Activated CD4-positive, alpha-beta T cell treated with anti-CD3 and anti-CD28 coated beads, Interleukin-2, amount 50 U/mL, for 1 hour (primary cell): ENCODE measurements at regions not wholly inside any gene's neighbourhood (a gene's known extent, or its start where the extent isn't known, plus 50 kb on each side); places are given as distances from the start of the nearest gene placed in this dataset.
"Not testable (repeated sequence)": the region's sequence is repeated elsewhere in the genome, so short reads cannot be mapped to it uniquely, and the experiment has no call there.

Source experiments
- DNase-seq: peaks from one replicate; pipeline ENCODE4 v3.0.0-alpha.2; 2020

DNA sequence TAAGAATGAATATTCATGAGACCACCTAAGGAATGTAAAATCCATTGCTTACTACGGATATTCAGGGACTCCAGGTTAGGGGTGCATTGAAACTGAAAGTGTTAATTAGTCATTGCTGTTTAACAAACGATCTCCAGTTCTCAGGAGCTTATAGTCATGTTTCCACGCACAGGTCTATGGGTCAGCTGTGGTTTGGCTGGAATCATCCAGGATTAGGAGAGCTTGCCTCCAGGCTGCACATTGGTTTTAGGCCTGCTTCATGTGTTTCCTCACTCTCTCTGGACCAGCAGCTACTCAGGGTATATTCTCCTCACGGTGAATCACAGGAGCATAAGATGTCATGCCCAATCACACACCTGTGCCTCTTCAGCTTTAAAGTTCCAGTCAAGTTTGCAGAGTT is 98.9 kb downstream of the ATXN3L start:
- DNase-seq = no peak

DNA sequence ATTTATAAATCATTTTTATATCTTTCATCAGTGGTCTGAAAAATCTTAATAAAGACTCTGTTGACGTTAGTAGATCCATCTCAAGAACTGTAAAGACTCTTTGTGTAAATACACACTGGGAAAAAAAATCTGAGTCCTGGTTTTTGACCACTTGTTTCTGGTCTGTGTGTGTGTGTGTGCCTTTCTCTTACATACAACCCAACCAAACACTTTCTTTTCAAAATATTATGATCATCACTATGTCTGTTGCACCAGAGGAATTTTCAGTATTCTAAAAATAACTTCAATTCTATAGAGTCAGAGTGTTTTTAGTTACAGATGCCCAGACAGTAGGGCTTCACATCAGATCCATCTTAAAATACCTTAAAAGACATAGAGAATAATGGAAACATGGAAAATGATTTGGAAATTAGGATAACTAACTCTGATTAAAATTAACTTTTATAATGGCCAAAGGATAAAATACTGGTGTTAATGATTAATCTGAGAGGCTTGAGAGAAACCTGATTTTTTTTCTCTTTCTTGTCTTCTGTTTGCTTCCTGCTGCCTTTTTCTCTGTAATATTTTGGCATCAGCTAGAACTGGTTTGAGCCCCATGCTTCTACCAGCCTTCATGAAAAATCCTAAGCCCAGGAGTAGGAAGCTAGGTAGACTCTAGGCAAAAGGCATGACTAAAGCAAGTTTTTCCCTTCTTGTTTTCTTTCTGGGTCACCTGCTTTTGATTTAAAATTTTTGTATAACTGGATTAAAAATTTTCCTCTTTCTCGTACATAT is 99.7 kb downstream of the ATXN3L start:
- no peak for DNase-seq

DNA sequence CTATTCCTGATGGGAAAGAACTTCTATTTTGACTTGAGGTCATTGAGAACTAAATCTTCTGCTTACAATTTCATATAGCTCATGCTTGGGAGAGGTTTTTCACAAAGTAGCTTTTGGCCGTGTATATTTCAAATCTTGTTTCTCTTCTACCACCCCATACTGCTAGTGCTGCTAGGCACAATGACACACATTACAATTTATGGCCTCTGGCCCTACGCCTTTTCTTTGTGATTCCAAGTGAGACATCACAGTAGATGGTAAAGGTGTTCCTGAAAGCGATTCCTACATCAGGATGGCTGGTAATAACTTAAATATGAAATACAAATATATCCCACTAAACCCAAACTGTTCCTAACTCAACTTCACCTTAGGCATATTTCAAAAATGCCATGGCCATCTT is 101.1 kb downstream of the ATXN3L start:
- no peak for DNase-seq

DNA sequence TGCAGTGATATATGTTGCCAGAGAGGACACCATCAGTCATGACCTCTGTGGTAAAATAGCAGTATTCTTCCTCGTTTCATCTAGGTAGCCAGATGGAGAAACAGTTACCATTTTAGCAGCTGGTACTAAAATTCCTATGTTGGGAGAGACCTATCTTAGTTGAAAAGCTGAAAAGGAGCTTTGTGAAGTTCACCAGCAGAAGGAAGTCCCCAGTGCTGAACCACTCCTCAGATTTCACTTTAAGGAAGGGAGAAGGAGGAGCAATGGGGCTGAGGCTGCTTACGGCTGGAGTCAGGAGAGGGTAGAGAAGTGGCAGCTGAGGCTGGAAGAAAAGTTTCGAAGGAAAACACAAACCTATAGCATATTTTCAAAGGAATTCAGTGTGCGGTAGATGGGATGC is 103.7 kb downstream of the ATXN3L start:
- DNase-seq = no peak

DNA sequence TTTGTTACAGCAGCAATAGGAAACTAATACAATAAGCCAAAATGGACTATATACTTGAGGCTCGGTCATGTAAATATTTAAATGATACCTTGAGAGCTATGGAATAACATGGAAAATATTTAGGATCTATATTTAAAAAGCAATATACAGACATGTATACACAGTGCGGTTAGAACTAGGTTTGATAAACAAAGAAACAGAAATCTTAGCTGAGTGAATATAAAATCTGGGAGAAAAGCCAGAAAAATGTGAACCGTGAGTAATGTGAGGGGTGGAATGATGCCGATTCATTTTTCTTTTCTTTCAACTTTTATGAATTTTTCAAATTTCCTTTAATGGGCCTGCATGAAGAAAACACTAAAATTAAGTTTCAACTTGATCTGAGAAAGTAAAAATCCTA is 104.1 kb downstream of the ATXN3L start:
- DNase-seq = no peak

DNA sequence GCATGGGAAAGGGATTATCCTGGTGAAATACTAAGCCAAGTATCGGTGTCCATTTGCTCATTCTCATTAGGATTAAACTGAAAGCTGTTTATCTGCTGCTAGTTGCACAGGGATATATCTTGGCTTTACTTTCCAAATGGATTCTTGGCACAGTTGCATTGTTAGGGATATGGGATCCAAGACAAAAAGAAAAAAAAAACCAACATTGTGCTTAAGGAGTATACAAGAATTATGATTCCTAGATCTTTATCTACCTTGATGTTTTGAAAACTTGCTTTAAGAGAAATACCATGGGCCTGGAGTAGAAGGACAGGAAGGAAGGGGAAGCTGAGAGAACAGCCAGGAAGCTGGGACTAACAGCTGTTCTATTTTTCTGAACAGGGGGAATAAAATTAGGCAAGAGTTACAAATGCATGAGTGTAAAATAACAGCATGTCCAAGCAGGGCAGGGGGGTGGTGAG is 107.6 kb downstream of the ATXN3L start:
- no peak for DNase-seq

DNA sequence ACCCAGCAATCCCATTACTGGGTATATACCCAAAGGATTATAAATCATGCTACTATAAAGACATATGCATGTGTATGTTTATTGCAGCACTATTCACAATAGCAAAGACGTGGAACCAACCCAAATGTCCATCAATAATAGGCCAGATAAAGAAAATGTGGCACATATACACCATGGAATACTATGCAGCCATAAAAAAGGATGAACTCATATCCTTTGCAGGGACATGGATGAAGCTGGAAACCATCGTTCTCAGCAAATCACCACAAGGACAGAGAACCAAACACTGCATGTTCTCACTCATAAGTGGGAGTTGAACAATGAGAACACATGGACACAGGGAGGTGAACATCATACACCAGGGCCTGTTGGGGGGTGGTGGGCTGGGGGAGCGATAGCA is 109.7 kb downstream of the ATXN3L start:
- DNase-seq = not testable (repeated sequence)

DNA sequence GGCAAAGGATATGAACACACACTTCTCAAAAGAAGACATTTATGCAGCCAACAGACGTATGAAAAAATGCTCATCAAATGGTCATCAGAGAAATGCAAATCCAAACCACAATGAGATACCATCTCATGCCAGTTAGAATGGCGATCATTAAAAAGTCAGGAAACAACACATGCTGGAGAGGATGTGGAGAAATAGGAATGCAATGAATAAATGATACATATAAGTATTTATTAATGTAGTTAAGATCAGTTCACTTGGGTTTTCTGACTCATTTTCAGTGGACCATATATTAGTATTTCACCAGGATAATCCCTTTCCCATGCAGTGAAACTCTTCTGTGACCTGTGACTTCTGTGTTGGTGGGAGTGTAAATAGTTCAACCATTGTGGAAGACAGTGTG is 110.1 kb downstream of the ATXN3L start:
- not testable (repeated sequence) for DNase-seq

DNA sequence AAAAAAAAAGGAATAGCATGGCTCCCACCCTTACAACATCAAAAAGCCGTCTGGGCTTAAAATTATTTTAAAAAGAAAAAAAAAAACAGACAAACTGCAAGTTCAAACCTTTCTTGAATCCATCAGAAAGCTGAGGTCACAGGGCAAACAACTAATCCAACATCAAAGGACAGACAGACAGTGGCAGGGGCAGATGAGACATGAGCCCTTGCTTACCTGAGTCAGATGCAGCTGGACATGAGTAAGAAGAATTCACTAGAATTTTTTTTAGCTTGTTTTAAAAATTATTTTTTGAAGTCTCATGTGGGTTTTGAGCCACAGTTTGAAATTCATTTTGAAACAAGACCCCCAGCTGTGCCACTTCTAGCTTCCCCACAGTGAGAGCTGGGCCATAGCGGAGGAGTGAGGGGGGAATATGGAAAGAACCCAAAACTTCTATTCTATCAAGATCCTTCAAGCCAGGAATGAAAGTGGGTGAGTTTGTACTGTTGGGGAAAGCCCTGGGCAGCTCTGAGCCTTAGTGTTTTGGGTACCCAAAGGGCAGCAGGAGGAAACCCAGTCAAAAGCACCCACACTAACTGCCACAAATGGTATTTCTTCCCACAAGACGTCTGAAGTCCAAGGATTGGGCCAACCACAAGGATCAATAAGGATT is 111.4 kb downstream of the ATXN3L start:
- DNase-seq = no peak

DNA sequence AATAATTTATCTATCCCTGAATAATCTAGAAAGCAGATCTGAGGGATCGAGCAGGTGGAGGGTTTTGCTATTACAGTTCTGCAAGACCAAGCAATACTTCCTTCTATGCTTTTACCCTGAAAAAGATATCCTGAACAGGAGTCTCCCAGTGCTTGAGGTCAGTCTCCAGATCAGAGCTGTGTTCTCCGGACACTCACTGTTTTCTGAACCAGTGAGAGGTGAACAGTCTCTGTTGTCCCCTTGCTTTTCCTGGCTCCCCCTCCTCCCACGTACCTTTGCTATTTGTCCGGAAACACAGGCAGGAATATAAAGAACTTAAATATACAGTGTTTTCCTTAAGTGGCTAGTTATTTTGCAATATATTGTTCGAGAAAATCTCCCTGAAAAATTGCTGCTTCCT is 116.6 kb downstream of the ATXN3L start:
- no peak for DNase-seq

DNA sequence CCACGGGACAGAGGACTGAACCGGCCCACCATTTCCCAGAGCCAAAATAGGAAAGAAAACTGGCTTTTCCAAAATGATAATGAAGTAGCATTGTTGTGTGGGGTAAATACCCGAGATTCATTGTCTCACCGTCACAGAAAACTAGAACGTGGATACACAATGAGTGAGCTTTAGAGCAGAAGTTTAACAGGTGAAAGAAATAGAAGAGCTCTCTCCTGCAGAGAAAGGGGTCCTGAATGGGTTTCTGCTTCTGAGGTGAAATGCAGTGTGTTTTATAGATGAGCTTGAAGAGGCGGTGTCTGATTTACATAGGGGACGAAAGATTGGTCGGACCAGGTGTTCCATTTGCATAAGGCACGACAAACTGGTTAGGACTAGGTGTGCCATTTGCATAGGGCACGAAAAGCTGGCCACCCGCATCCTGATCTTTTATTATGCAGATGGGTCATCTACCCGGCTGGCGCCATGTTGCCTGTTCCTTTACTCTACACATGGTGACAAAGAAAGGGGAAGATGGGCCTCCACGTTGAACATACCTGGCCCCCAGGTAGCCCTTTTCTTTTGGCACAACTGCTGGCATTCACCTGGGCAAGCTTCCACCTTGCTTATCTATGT is 118.1 kb downstream of the ATXN3L start:
- DNase-seq = no peak

DNA sequence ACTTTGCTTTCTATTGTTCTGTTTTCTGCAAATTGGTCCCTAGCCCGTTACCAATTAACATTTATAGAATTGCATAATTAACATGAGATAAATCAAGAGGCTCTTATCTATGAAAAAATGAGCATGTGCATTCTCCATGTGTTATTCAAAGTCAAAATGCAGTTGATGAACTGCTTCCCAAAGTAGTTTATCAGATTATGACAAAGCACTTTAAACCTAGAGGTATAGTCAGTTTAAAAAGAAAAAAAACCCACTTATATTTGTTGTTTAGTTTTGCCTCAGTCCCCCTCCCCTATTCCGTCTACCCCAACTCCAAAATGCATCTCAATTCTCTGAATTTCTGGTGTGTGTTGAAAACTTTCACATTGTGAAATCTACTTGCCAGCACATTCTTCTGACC is 119.5 kb downstream of the ATXN3L start:
- DNase-seq = no peak

DNA sequence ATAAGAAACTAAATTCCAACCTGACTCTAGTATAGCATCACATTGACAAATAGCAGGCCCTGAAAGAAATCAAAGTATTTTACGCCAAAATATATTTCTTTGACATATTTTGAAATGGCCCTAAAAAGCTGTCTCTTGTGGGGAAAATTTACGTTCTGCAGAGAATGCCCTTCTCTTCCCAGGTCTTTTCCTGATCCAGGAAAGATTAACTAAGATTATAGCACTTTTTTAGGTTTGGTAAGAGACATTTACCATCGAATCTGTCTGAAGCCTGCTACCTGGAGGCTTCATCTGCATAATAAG is 121.1 kb downstream of the ATXN3L start:
- DNase-seq = no peak

DNA sequence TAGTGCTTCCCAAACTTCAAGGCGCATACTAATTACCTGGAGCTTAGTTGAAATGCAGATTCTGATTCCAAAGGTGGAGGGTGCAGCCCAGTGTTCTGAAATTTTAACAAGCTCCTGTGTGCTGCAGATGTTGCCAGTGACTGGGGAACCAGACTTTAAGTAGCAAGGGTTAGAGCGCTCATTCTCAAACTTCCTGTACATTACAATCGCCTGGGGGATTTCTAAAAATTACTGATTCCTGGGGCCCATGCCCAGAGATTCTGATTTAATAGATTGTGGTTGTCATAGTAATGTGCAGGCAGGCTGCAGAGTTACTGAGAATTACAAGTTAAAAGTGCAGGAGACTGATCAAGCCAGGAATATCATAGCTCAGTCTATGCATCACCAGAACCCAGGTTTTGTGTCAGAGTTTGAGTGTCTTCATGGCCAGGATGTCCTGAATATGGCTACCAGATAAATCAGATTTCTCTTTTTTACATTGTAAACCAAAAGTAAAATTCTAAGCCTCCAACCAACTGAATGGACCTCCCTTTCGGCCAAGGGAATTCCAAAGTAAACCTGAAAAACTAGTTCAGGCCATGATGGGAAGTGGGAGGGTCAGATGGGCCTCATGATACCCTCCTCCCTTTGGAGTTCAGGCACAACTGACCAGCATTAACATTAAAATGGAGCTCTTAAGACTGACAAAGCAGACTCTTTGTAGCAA is 121.6 kb downstream of the ATXN3L start:
- no peak for DNase-seq

DNA sequence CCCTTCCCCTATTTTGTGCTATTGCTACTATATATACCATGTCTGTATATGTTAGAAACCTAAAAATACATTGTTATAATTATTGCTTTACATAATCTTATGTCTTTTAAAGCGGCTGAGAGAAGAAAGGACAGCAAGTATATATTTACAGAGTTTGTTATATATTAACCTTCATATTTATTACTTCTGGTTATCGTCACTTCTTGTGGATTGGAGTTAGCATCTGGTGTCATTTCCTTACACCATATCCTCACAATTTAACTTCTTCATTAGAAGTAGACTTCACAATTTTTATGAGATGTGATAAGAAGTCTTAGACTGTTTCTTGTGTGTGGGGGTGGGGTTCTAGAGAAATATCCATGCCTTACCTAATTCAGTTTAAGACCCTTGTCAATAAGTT is 123.1 kb downstream of the ATXN3L start:
- DNase-seq = no peak

DNA sequence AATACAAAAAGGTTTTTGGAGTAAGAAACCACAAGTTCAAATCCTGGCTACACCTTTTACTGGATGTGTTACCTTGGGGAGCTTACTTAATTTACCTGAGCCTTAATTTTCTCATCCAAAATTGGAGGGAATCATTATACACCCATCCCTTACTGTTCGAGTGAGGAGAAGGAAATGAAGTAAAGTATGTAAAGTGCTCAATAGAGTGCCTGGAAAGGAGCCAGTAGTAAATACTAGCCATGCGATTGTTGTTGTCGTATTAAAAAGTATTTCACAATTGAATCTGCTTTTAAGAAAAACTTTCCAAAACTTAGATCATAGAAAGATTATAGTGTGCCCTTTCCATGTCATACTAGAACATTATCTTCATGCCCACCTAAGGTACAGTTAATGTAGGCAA is 124.5 kb downstream of the ATXN3L start:
- no peak for DNase-seq

DNA sequence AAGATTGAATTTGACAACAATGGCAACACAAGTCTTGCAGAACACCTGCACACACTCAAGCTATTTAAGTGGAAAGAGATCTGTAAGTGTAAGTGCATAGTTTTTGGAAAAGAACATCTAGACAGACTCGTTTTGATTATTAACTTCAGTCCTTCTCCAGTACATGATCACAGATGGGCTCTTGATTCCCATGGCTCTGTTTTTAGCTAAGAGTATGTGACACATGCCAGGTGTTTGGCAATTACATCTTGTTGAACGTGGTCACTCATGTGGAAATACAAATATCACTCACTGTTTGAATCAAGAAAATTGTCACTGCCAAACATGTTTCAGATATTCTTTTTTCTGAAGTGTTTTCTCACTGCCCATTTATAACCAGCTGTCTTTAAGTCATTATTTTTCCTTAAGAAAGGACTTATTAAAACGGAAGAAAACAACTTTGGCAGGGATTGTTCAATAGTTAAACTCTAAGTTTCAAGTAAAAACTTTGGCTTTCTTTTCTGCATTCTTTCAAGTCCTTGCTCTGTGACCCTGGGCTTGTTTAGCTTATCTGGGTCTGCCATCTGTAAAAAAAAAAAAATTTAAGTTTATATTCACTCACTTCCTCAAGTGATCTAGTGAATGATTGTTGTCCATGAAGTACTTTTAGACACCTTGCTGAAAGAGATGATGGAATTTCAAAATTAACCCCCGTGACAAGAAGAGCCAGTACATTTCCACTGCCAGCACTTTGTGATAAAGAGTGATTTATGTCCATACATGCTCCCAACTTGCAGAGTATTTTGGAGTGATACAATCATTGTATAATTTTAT is 125.4 kb downstream of the ATXN3L start:
- DNase-seq = no peak

DNA sequence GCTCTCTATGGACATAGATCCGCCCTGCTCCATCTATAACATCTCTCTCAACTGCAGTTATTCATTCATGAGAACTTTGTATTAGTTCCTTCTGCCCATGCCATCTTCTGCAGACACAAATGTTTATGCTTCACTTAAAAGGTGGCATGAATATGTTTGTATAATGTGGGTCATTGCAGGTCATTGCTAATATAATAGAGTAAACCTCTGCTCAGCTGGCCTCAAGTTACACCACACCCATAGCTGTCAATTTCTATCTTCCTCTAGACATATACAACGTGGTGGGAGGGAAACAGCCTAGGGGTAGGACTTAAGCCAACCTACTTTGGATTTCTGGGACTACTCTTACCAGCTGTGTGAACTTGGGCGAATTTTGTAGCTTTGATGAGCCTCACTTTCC is 129.8 kb downstream of the ATXN3L start:
- DNase-seq = no peak

DNA sequence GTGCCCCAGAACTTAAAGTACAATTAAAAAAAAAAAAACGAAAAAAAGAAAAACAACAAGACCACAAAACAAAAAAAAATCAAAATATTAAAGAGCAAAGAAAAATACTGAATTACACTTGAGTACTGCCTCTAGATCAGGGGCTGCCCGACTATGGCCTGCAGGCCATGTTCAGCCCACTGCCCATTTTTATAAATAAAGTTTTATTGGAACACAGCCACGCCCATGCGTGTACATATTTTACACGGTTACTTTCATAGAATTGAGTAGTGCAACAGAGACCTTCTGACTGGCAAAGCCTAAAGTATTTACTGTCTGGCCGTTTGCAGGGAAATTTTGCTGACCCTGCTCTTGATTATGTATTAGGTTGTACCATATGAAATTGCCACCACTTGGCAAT is 130.5 kb downstream of the ATXN3L start:
- no peak for DNase-seq

DNA sequence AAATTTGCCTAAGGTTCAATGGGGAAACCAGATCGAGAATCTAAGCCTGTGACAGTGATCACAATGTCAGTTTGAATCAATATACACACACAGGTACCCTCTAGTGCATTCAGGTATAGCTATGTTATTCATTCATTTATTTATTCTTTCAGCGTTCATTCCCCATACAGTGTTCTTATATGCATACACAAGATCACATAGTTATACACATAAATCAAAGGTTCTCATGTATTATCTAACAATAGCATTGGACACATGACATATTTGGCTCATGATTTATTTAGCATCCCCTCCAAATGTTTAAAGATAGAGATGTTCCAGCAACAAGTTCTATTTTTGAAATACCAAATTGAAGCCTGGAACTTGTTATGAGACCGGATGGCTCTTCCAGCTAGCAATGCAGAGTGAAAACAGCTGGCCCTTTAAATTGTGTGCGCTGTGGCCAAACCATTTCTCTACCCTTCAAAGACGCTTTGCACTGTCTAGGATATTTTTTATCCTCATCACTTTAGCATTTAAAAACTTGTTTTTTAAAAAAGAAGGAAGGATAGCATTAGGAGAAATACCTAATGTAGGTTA is 131.0 kb downstream of the ATXN3L start:
- no peak for DNase-seq

DNA sequence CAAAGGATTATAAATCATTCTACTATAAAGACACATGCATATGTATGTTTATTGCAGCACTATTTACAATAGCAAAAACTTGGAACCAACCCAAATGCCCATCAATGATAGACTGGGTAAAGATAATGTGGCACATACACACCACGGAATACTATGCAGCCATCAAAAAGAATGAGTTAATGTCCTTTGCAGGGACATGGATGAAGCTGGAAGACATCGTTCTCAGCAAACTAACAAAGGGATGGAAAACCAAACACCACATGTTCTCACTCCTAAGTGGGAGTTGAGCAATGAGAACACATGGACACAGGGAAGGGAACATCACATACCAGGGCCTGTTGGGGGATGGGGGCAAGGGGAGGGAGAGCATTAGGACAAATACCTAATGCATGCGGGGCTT is 133.2 kb downstream of the ATXN3L start:
- not testable (repeated sequence) for DNase-seq

DNA sequence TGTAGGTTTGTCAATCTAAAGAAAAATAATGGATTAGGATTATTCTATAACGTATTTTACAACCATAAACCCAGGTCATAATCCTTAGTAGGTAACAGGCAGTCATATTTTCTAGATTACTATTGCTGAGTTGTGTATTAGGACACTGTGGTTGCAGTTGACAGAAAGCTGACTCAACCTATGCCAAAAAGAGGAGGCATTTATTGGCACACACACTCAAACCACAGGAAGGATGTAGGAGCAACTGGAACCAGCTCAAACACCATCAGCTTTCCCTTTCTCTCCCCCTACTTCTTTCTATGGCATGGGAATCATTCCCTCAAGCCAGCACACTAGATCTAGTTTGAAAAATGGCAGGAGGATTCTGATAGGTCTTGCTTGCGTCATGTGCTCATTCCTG is 136.4 kb upstream of the FAM9C start:
- DNase-seq = no peak

DNA sequence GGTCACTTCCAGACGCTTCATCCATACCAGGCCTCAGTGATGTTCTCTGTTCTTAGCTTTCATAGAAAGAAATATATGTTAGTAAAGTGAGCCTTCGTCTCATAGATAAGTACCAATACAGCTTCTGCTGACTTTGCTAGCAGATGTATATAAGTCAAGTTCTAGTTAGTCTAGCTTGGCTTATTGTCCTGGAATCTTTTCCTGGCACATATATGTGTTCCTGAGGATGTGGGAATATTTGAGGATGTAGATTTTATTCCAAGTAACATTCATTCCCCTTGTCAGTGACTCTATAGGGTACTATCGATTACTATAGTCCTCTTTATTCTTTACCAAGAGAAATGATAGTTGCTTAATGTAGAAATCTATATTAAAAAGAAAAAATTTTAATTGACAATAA is 135.2 kb upstream of the FAM9C start:
- DNase-seq = no peak
